Chondrocyte (in vitro differentiated cells): ENCODE measurements at regions not wholly inside any gene's neighbourhood (a gene's known extent, or its start where the extent isn't known, plus 50 kb on each side); places are given as distances from the start of the nearest gene placed in this dataset.

Experiments
- DNase-seq: peaks from one replicate; pipeline ENCODE4 v3.0.0; 2021; ENCODE audit warnings: mixed read lengths, low spot score
- H3K27ac Mint-ChIP-seq: one replicate; pipeline ENCODE4 v1.8.0; 2021; ENCODE audit warnings: mild to moderate bottlenecking, moderate library complexity, mixed read lengths; ENCODE audit not compliant: unreplicated experiment
- H3K27me3 Mint-ChIP-seq: 2 replicates; pipeline ENCODE4 v1.8.0; 2021; ENCODE audit warnings: low read depth, mixed read lengths
- H3K36me3 Mint-ChIP-seq: 2 replicates; pipeline ENCODE4 v1.8.0; 2021; ENCODE audit warnings: low read depth, mixed read lengths
- H3K4me1 Mint-ChIP-seq: 2 replicates; pipeline ENCODE4 v1.8.0; 2021; ENCODE audit warnings: low read depth, mild to moderate bottlenecking, mixed read lengths
- H3K4me3 Mint-ChIP-seq: one replicate; pipeline ENCODE4 v1.8.0; 2021; ENCODE audit warnings: mild to moderate bottlenecking, moderate library complexity, mixed read lengths; ENCODE audit not compliant: unreplicated experiment
- H3K9me3 Mint-ChIP-seq: 2 replicates; pipeline ENCODE4 v1.8.0; 2021; ENCODE audit warnings: low read depth, mixed read lengths
- CTCF ChIP-seq: fragments of 200-600 bp; sonication (generic); IDR thresholded peaks from 2 replicates; pipeline ENCODE4 v1.5.0; 2021; ENCODE audit warnings: antibody characterized with exemption, mild to moderate bottlenecking, moderate library complexity

DNA sequence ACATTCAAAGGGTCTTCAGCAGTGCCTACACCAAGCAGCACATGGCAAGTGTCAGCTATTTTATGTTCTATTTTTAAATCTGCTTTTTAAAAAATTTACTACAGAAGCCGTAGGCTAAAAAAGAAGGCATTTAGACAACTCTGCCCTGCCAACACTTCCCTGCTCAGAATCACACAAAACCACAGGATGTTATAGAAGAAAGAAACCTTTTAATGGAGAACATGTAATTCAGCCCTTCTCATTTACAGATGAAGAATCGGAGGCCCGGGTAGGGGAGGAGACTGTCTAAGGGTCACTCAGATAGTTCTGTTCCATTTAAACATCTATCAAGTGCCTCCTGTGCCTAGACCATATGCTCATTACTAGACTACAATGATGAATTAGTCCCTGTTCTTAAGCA is 171.8 kb upstream of the NTF3 start:
- Mint-ChIP-seq H3K4me1 (no peaks in the 10 kb centered on the region), H3K9me3 (peaks cover 3% of the 10 kb centered on the region), H3K36me3 (no peaks in the 10 kb centered on the region), H3K27ac (no peak overlapping the region), H3K27me3 (peaks cover 3% of the 10 kb centered on the region), H3K4me3 (no peak overlapping the region)
- no peak for TF ChIP-seq CTCF
- no peak for DNase-seq

- no peak for TF ChIP-seq CTCF
- no peak for DNase-seq
- Mint-ChIP-seq H3K9me3 (no peaks in the 10 kb centered on the region), H3K4me3 (no peak overlapping the region), H3K27ac (no peak overlapping the region), H3K27me3 (peaks cover 3% of the 10 kb centered on the region), H3K36me3 (no peaks in the 10 kb centered on the region), H3K4me1 (no peaks in the 10 kb centered on the region)
These were observed 171.3 kb upstream of the NTF3 start for GRCh38 chr12:5260591-5261086.

- H3K4me1 Mint-ChIP-seq = no peaks in the 10 kb centered on the region
- no peak overlapping the region for H3K4me3 Mint-ChIP-seq
- H3K9me3 Mint-ChIP-seq = peaks cover 4% of the 10 kb centered on the region
- peaks cover 2% of the 10 kb centered on the region for H3K27me3 Mint-ChIP-seq
- H3K27ac Mint-ChIP-seq = no peak overlapping the region
- no peak for TF ChIP-seq CTCF
- no peak for DNase-seq
- no peaks in the 10 kb centered on the region for H3K36me3 Mint-ChIP-seq
These were observed 169.5 kb upstream of the NTF3 start for GRCh38 chr12:5262450-5262849.

- H3K27ac Mint-ChIP-seq = no peak overlapping the region
- H3K4me3 Mint-ChIP-seq = no peak overlapping the region
- no peak for DNase-seq
- H3K4me1 Mint-ChIP-seq = no peaks in the 10 kb centered on the region
- no peaks in the 10 kb centered on the region for H3K36me3 Mint-ChIP-seq
- TF ChIP-seq CTCF = no peak
- H3K9me3 Mint-ChIP-seq = peaks cover 4% of the 10 kb centered on the region
- no peaks in the 10 kb centered on the region for H3K27me3 Mint-ChIP-seq
These were observed 169.0 kb upstream of the NTF3 start for GRCh38 chr12:5262885-5263284.

GRCh38 chr12:5264006-5264405 is 167.9 kb upstream of the NTF3 start:
- H3K9me3 Mint-ChIP-seq = peaks cover 4% of the 10 kb centered on the region

More at GRCh38 chr12:5264006-5264405, 167.9 kb upstream of the NTF3 start:
- no peak for DNase-seq
- Mint-ChIP-seq H3K4me1 (no peaks in the 10 kb centered on the region), H3K27me3 (no peaks in the 10 kb centered on the region), H3K36me3 (no peaks in the 10 kb centered on the region), H3K27ac (no peak overlapping the region), H3K4me3 (no peak overlapping the region)
- no peak for TF ChIP-seq CTCF
